ENCODE measurements at regions not wholly inside any gene's neighbourhood (a gene's known extent, or its start where the extent isn't known, plus 50 kb on each side); places are given as distances from the start of the nearest gene placed in this dataset.

- H3K27ac ChIP-seq: no peak overlapping the region
- TF ChIP-seq, protein P1, sequence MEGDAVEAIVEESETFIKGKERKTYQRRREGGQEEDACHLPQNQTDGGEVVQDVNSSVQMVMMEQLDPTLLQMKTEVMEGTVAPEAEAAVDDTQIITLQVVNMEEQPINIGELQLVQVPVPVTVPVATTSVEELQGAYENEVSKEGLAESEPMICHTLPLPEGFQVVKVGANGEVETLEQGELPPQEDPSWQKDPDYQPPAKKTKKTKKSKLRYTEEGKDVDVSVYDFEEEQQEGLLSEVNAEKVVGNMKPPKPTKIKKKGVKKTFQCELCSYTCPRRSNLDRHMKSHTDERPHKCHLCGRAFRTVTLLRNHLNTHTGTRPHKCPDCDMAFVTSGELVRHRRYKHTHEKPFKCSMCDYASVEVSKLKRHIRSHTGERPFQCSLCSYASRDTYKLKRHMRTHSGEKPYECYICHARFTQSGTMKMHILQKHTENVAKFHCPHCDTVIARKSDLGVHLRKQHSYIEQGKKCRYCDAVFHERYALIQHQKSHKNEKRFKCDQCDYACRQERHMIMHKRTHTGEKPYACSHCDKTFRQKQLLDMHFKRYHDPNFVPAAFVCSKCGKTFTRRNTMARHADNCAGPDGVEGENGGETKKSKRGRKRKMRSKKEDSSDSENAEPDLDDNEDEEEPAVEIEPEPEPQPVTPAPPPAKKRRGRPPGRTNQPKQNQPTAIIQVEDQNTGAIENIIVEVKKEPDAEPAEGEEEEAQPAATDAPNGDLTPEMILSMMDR (IDR thresholded peaks at IDR 0.05): no peak
- no peak for DNase-seq (ENCODE audit: low spot score)
Measured at GRCh38 chr6:71040841-71041240, 84.0 kb upstream of the B3GAT2 start.

DNA sequence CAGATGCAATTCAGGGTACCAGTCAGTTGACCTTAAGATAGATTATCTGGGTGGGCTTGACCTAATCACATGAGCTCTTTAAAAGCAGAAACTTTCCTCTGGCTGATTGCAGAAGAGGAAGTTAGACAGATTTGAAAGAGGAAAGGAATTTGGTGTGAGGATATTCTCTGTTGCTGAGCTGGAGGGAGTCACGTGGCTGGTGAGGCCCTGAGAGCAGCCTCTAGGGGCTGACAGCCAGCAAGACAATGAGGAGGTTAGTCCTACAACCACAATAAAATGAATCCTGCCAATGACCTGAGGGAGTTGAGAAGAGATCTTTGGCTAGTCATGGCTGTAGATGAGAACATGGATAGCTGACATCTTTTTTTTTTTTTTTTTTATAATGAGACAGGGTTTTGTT, 87.0 kb upstream of the B3GAT2 start:
- DNase-seq (ENCODE audit: low spot score): no peak
- TF ChIP-seq, protein P1 (IDR thresholded peaks at IDR 0.05): no peak
- no peak overlapping the region for H3K4me3 ChIP-seq

More at GRCh38 chr6:71040841-71041240, 84.0 kb upstream of the B3GAT2 start:
- no peak overlapping the region for H3K4me3 ChIP-seq

GRCh38 chr6:71044753-71045152, 87.9 kb upstream of the B3GAT2 start:
- Histone ChIP-seq H3K27ac (no peak overlapping the region), H3K4me3 (no peak overlapping the region)
- TF ChIP-seq, protein P1 (IDR thresholded peaks at IDR 0.05): no peak
- no peak for DNase-seq (ENCODE audit: low spot score)

More for the DNA sequence above, 87.0 kb upstream of the B3GAT2 start:
- no peak overlapping the region for H3K27ac ChIP-seq

- DNase-seq (ENCODE audit: low spot score): no peak
- TF ChIP-seq, protein P1 (IDR thresholded peaks at IDR 0.05): no peak
- H3K4me3 ChIP-seq: no peak overlapping the region
- no peak overlapping the region for H3K27ac ChIP-seq
Measured at GRCh38 chr6:71045296-71045695, 88.4 kb upstream of the B3GAT2 start.

DNA sequence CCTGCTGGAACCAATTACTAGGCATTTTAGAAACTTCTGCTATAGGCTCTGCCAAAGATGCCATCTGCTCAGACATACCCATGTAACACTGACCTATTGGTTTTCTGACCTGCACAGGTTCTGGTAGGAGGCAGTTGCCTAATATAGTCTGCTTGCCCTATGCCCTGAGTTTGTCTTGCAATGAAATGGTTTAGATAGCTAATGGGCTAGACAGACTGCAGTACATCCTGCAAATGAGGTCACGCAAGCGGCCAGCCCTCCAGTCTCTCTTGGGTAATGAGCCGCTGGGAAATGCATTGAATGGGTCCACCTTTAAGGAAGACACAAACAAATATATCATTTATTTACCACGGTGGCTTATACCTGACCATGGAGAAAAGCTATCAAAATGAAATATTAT, 90.6 kb upstream of the B3GAT2 start:
- Histone ChIP-seq H3K27ac (no peak overlapping the region), H3K4me3 (no peak overlapping the region)
- TF ChIP-seq, protein P1 (IDR thresholded peaks at IDR 0.05): no peak
- DNase-seq (ENCODE audit: low spot score): no peak

DNA sequence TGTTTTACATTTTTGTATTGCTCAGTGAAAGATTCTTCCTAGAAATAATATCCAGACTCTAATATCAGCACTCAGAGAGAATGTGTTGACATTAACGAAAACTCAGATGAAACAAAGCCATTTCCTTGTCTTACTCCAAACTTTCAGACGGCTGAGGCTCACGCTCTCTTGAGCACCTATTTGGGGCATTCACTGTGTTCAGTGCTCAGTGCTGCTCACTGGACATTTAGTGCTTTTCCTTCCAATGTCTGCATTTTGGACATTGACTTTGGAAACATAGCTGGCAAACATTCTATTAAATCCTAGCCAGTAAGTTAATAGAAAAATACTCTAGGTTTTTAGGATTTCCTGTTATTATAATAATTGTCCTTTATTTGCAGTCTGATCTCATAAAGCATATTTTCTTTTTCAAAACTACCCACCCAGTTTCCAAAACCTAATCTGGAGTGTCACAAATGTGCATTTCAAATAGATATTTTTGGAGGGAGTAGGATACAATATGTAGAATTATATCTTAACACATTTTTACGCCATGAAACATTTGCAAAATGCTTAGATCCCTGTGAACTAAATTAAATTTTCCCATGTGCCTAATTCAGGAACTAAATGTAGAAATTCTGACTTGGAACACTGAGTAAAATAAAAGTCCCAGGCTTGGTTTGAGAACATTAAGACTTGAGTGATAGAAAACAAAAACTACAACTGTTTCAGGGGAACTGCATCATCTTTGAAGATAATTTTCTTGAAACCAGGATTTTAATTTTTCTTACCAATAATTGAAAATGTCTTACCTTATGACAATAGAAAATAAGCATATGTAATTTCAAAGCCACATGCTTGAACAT, 91.7 kb upstream of the B3GAT2 start:
- TF ChIP-seq, protein P1 (IDR thresholded peaks at IDR 0.05): no peak
- Histone ChIP-seq H3K27ac (no peak overlapping the region), H3K4me3 (no peak overlapping the region)
- no peak for DNase-seq (ENCODE audit: low spot score)

GRCh38 chr6:71049198-71049770, 92.4 kb upstream of the B3GAT2 start:
- no peak for DNase-seq (ENCODE audit: low spot score)
- no peak overlapping the region for H3K27ac ChIP-seq

More at GRCh38 chr6:71049198-71049770, 92.4 kb upstream of the B3GAT2 start:
- TF ChIP-seq, protein P1 (IDR thresholded peaks at IDR 0.05): no peak
- H3K4me3 ChIP-seq: no peak overlapping the region

All from coronary artery (tissue), 2 donors.